HCT116 (cell line): ENCODE measurements at regions not wholly inside any gene's neighbourhood (a gene's known extent, or its start where the extent isn't known, plus 50 kb on each side); places are given as distances from the start of the nearest gene placed in this dataset.
A peak's percentile ranks its signal among the peaks of the same experiment; 100 is the strongest.

ENCODE experiments used
- ATAC-seq: fragments of 200-7000 bp; cut with Tn5 transposase; 2 replicates; pipeline ENCODE4 v1.9.1; 2020; ENCODE audit warnings: mild to moderate bottlenecking, moderate library complexity
- BruUV-seq: library from RNA; stranded (reverse); fragments of 400-500 nt; replicated peaks from 2 replicates; lab custom pipeline; 2021; lab: Mats Ljungman, UMichigan
- CTCF ChIA-PET: fragments of 300-600 bp; sonication (Branson Sonifier 250); formaldehyde crosslinking; loops from one replicate; lab custom pipeline; 2021; ENCODE audit warnings: antibody characterized with exemption; lab: Charles Lee
- POLR2A ChIA-PET: fragments of 300-600, 350-600 bp; sonication (Branson Sonifier 250); formaldehyde crosslinking; loops from one replicate; lab custom pipeline; 2021; ENCODE audit warnings: antibody characterized with exemption; lab: Charles Lee
- RAD21 ChIA-PET, 2 experiments: fragments of 300-600 bp; sonication (Branson Sonifier 250); formaldehyde crosslinking; loops; one replicate each; lab custom pipeline; 2023; ENCODE audit warnings: low total read pairs in 2 of 2; ENCODE audit not compliant: uncharacterized antibody in 2 of 2, unreplicated experiment in 2 of 2, low non-redundant PET in 1 of 2; lab: Charles Lee
- DNase-seq: peaks from one replicate; pipeline ENCODE4 v3.0.0-alpha.2; 2010; ENCODE audit warnings: low read depth, low spot score
- H2AFZ ChIP-seq: fragments of 200-600 bp; shearing (Covaris generic), sonication (generic); 2 replicates; pipeline ENCODE4 v1.6.1; 2017; ENCODE audit warnings: low read depth, mixed run types, mixed read lengths, antibody characterized with exemption, low read length; ENCODE audit not compliant: poor library complexity, severe bottlenecking
- H3K27ac ChIP-seq: 2 replicates; pipeline ENCODE4 v1.5.1; 2012; ENCODE audit warnings: low read depth, low read length
- H3K27me3 ChIP-seq: fragments of 200-600 bp; sonication (generic); 2 replicates; pipeline ENCODE4 v1.6.1; 2016; ENCODE audit warnings: mixed run types, low read length, mixed read lengths; ENCODE audit not compliant: insufficient read depth
- H3K36me3 ChIP-seq, 2 experiments: fragments of 200-500 bp in 1 of 2; fragments of 200-600 bp in 1 of 2; sonication (Bioruptor generic) in 1 of 2; sonication (generic) in 1 of 2; 2 replicates each; pipeline versions ENCODE4 v1.5.1 to v1.6.1; 2014 to 2016; ENCODE audit warnings: low read length in 2 of 2, inconsistent platforms in 1 of 2, mixed read lengths in 1 of 2, mixed run types in 1 of 2; ENCODE audit not compliant: insufficient read depth in 2 of 2, control insufficient read depth in 1 of 2
- H3K4me1 ChIP-seq, 2 experiments: fragments of 200-600 bp in 1 of 2; sonication (generic) in 1 of 2; 2 replicates each; pipeline versions ENCODE4 v1.5.1 to v1.6.1; 2012 to 2017; ENCODE audit warnings: low read length in 2 of 2, inconsistent platforms in 1 of 2, mild to moderate bottlenecking in 1 of 2, mixed read lengths in 1 of 2, mixed run types in 1 of 2, moderate library complexity in 1 of 2; ENCODE audit not compliant: insufficient read depth in 2 of 2, control insufficient read depth in 1 of 2
- H3K4me2 ChIP-seq: fragments of 200-600 bp; sonication (generic); 2 replicates; pipeline ENCODE4 v1.6.1; 2017; ENCODE audit warnings: mixed run types, low read length, mixed read lengths
- H3K4me3 ChIP-seq, 2 experiments: fragments of 200-600 bp in 1 of 2; sonication (generic) in 1 of 2; replicated peaks in 1 of 2; 2 replicates each; pipeline ENCODE4 v1.5.1; 2011 to 2016; ENCODE audit warnings: low read length in 2 of 2, control low read depth in 1 of 2, low read depth in 1 of 2, mild to moderate bottlenecking in 1 of 2, mixed read lengths in 1 of 2, mixed run types in 1 of 2
- H3K79me2 ChIP-seq: fragments of 200-600 bp; sonication (generic); 2 replicates; pipeline ENCODE4 v1.6.1; 2017; ENCODE audit warnings: mild to moderate bottlenecking, mixed run types, low read length, moderate library complexity, mixed read lengths; ENCODE audit not compliant: insufficient read depth
- H3K9ac ChIP-seq: fragments of 200-600 bp; sonication (generic); 2 replicates; pipeline ENCODE4 v1.6.1; 2016; ENCODE audit warnings: low read length, mixed read lengths
- H3K9me2 ChIP-seq: fragments of 200-600 bp; sonication (generic), shearing (Covaris generic); 2 replicates; pipeline ENCODE4 v1.6.1; 2017; ENCODE audit warnings: mixed run types, mild to moderate bottlenecking, moderate library complexity; ENCODE audit not compliant: insufficient read depth
- H3K9me3 ChIP-seq, 2 experiments: fragments of 200-500 bp in 1 of 2; fragments of 200-600 bp in 1 of 2; sonication (Bioruptor generic) in 1 of 2; sonication (generic) in 1 of 2; 2 replicates each; pipeline ENCODE4 v1.6.1; 2014 to 2017; ENCODE audit warnings: low read length in 2 of 2, mixed read lengths in 2 of 2, inconsistent platforms in 1 of 2, low read depth in 1 of 2, mild to moderate bottlenecking in 1 of 2, mixed run types in 1 of 2, moderate library complexity in 1 of 2; ENCODE audit not compliant: control insufficient read depth in 1 of 2, insufficient read depth in 1 of 2
- H4K20me1 ChIP-seq: fragments of 200-600 bp; sonication (generic), shearing (Covaris generic); 2 replicates; pipeline ENCODE4 v1.6.1; 2017; ENCODE audit warnings: mixed run types, mild to moderate bottlenecking, moderate library complexity; ENCODE audit not compliant: insufficient read depth
- JUND ChIP-seq: IDR thresholded peaks from 2 replicates; pipeline ENCODE4 v1.6.1; 2012
- POLR2AphosphoS5 ChIP-seq: IDR thresholded peaks from 2 replicates; pipeline ENCODE4 v1.6.1; 2011; ENCODE audit warnings: mild to moderate bottlenecking, low read depth, low read length, moderate library complexity
- RAD21 ChIP-seq: IDR thresholded peaks from 2 replicates; pipeline ENCODE4 v1.6.1; 2012; ENCODE audit warnings: low read depth, mild to moderate bottlenecking
- SP1 ChIP-seq: IDR thresholded peaks from 2 replicates; pipeline ENCODE4 v1.6.1; 2012; ENCODE audit warnings: low read depth
- ZFX ChIP-seq: fragments of 450-650 bp; IDR thresholded peaks from 2 replicates; pipeline ENCODE4 v1.6.1; 2017
- intact Hi-C: fragments of 100-400 bp; cut with micrococcal nuclease; formaldehyde crosslinking; loops from 2 replicates; pipeline ENCODE4 v1.10.0; 2022
- TF ChIP-seq, protein P1 (sequence below): IDR thresholded peaks from 2 replicates; pipeline ENCODE4 v1.6.1; 2011; ENCODE audit warnings: mild to moderate bottlenecking, low read length, moderate library complexity; ENCODE audit not compliant: insufficient replicate concordance; ENCODE audit errors: extremely low read depth
- TF ChIP-seq, protein P2 (sequence below): IDR thresholded peaks from 2 replicates; pipeline ENCODE4 v1.6.1; 2012
- TF ChIP-seq, protein P3 (sequence below): IDR thresholded peaks from 2 replicates; pipeline ENCODE4 v1.6.1; 2012

DNA sequence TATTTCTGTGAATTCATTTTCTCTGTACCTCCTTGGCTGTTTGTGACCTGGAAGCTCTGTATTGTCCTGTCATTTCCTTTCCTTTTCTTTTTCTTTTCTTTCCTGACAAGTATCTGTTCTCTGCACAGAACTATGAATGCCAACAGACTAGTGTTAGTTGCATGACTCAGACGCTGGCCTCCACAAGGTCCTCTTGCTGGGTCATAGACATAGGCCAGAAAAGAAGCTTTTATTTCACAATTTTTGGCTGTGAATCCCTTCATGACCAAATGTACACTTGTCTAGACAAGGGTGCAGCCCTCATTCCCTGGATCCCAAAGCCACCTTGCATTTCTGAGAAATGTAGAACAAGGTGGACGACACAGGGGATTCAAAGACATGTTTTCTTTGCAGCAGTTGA lies 104.1 kb upstream of the MTNR1B start (continued):
- TF ChIP-seq, protein P1, sequence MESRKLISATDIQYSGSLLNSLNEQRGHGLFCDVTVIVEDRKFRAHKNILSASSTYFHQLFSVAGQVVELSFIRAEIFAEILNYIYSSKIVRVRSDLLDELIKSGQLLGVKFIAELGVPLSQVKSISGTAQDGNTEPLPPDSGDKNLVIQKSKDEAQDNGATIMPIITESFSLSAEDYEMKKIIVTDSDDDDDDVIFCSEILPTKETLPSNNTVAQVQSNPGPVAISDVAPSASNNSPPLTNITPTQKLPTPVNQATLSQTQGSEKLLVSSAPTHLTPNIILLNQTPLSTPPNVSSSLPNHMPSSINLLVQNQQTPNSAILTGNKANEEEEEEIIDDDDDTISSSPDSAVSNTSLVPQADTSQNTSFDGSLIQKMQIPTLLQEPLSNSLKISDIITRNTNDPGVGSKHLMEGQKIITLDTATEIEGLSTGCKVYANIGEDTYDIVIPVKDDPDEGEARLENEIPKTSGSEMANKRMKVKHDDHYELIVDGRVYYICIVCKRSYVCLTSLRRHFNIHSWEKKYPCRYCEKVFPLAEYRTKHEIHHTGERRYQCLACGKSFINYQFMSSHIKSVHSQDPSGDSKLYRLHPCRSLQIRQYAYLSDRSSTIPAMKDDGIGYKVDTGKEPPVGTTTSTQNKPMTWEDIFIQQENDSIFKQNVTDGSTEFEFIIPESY: no peak
- TF ChIP-seq ZFX (no peak), POLR2AphosphoS5 (no peak), SP1 (no peak)
- TF ChIP-seq, protein P2, sequence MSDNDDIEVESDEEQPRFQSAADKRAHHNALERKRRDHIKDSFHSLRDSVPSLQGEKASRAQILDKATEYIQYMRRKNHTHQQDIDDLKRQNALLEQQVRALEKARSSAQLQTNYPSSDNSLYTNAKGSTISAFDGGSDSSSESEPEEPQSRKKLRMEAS: no peak

DNA sequence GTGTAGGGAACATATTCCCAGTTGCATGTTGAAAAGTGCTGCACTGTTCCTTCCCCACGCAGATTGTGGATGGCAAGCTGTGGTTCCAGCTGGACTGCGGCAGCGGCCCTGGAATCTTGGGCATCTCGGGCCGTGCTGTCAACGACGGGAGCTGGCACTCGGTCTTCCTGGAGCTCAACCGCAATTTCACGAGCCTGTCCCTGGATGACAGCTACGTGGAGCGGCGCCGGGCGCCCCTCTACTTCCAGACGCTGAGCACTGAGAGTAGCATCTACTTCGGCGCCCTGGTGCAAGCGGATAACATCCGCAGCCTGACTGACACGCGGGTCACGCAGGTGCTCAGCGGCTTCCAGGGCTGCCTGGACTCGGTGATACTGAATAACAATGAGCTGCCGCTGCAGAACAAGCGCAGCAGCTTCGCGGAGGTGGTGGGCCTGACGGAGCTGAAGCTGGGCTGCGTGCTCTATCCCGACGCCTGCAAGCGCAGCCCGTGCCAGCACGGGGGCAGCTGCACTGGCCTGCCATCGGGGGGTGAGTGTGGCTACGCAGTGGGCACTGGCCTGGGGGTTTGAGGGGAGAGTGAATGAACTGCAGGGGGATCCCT lies 102.7 kb upstream of the MTNR1B start:
- no TSS peak for BruUV-seq
- no peak for ATAC-seq
- Histone ChIP-seq H3K9ac (no peak overlapping the region), H3K9me3 (no peaks in the 10 kb centered on the region), H3K4me1 (no peaks in the 10 kb centered on the region), H3K79me2 (no peaks in the 10 kb centered on the region), H3K4me3 (no peak overlapping the region), H2AFZ (no peak overlapping the region), H3K9me2 (no peaks in the 10 kb centered on the region), H3K27me3 (peaks cover 18% of the 10 kb centered on the region), H3K36me3 (no peaks in the 10 kb centered on the region), H3K4me2 (no peak overlapping the region), H4K20me1 (no peaks in the 10 kb centered on the region), H3K27ac (no peak overlapping the region)
- ChIA-PET RAD21 (no interaction called here), POLR2A (no interaction called here), CTCF (no interaction called here)
- peak; percentile 15; the same call in 1 of the 2 replicates for TF ChIP-seq ZFX
- TF ChIP-seq, protein P3, sequence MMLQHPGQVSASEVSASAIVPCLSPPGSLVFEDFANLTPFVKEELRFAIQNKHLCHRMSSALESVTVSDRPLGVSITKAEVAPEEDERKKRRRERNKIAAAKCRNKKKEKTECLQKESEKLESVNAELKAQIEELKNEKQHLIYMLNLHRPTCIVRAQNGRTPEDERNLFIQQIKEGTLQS: no peak
- no peak for TF ChIP-seq RAD21
- no peak for TF ChIP-seq JUND
- intact Hi-C loops: no loop called here
- DNase-seq: no peak
